HFF-Myc (cell line): ENCODE measurements at regions not wholly inside any gene's neighbourhood (a gene's known extent, or its start where the extent isn't known, plus 50 kb on each side); places are given as distances from the start of the nearest gene placed in this dataset.
"Not testable (repeated sequence)": the region's sequence is repeated elsewhere in the genome, so short reads cannot be mapped to it uniquely, and the experiment has no call there.

Source experiments
- DNase-seq: peaks from one replicate; pipeline ENCODE4 v3.0.0-alpha.2; 2011; ENCODE audit warnings: low read depth; ENCODE audit errors: extremely low read depth
- H3K4me3 ChIP-seq: replicated peaks from 2 replicates; pipeline ENCODE4 v1.5.1; 2011; ENCODE audit warnings: low read depth, mild to moderate bottlenecking, control low read depth, low read length
- TF ChIP-seq, protein P1 (sequence below): IDR thresholded peaks from 2 replicates; pipeline ENCODE4 v1.5.1; 2012; ENCODE audit warnings: mild to moderate bottlenecking, low read depth, low read length, control low read depth; ENCODE audit errors: missing control alignments

DNA sequence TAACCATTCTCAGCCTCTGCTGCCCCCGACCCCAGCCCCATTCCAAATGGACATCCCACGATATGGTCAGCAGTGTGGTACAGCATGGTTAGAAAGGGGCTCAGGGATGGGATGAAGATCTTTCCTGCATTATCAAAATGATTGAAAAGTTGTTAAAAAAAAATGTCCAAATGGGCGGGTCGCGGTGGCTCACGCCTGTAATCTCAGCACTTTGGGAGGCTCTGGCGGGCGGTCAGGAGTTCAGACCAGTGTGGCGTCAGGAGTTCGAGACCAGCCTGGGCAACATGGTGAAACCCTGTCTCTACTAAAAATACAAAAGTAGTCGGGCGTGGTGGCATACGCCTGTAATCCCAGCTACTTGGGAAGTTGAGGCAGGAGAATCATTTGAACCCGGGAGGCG is 54.3 kb upstream of the ZNF254 start:
- DNase-seq, result no peak
- H3K4me3 ChIP-seq, result peak overlapping the region; percentile 82; the same call in 1 of the 2 replicates
- TF ChIP-seq, protein P1, sequence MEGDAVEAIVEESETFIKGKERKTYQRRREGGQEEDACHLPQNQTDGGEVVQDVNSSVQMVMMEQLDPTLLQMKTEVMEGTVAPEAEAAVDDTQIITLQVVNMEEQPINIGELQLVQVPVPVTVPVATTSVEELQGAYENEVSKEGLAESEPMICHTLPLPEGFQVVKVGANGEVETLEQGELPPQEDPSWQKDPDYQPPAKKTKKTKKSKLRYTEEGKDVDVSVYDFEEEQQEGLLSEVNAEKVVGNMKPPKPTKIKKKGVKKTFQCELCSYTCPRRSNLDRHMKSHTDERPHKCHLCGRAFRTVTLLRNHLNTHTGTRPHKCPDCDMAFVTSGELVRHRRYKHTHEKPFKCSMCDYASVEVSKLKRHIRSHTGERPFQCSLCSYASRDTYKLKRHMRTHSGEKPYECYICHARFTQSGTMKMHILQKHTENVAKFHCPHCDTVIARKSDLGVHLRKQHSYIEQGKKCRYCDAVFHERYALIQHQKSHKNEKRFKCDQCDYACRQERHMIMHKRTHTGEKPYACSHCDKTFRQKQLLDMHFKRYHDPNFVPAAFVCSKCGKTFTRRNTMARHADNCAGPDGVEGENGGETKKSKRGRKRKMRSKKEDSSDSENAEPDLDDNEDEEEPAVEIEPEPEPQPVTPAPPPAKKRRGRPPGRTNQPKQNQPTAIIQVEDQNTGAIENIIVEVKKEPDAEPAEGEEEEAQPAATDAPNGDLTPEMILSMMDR, result no peak

DNA sequence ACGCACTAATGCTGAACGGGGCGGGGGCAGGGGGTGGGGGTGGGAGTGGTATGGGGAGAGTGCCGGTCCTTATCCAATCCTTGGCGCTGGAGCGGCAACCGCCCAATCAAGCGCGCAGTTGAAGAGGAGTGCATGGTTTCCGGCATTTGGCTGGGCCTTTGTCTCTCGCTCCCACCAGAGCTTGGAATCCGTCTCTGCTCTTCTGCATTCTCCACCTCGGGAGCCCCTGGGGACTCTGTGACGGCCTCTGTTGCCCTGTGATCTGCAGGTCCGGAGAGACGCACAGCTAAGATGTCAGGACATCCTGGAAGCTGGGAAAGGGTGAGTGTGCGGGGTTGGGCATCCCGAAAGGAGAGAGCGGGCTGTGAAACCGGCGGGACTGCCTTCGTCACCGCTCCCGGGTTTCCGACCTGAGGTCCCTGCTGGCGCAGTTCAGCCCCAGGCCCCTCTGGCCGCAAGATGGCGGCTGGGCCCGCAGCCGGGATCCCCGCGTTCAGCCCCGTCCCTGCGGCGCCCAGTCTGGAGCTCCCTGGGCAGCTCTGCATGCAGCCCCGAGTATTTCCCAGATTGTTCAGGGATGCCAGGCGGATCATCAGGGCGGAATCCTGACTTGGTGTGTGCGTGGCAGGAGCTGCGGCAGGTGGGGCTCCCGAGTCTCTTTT is 53.6 kb upstream of the ZNF254 start:
- TF ChIP-seq, protein P1, result no peak
- peak; percentile 82 for DNase-seq
- H3K4me3 ChIP-seq, result peak overlapping the region; percentile 82

DNA sequence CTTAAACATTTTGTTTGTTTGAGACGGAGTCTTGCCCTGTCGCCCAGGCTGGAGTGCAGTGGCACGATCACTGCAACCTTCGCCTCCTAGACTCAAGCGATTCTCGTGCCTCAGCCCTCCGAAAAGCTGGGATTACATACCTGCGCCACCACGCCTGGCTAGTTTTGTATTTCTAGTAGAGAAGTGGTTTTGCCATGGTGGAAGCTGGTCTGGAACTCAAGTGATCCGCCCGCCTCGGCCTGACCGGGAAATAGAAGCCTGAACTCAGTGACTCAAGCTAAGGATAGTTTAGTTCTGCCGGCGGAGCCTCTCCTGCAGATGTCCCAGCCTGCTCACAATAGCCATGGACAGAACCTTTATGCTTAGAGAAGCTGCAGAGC is 53.0 kb upstream of the ZNF254 start:
- TF ChIP-seq, protein P1, result no peak
- H3K4me3 ChIP-seq, result peak overlapping the region; percentile 82
- DNase-seq, result peak; percentile 12

DNA sequence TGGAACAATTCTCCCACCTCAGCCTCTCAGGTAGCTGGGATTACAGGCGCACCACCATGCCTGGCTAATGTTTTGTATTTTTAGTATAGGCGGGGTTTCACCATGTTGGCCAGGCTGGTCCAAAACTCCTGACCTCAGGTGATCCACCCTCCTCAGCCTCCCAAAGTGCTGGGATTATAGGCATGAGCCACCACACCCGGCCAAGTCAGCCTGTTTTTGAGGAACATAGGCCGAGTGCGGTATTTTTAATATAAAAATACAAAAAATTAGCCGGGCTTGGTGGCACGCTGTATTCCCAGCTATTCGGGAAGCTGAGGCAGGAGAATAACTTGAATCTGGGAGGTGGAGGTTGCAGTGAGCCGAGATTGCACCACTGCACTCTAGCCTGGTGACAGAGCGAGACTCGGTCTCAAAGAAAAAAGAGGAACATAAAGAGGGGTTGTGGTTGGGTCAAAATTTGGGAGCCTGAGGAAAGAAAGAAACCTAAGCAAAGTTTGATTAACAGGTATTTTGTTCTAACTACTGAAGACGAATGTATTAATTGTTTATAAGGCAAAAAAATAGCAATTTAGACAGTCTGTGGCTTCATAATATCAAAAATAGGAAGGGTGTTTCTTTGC is 51.6 kb upstream of the ZNF254 start:
- DNase-seq, result not testable (repeated sequence)
- H3K4me3 ChIP-seq, result peak overlapping the region; percentile 82
